Astrocyte of the spinal cord (primary cell): ENCODE measurements at regions not wholly inside any gene's neighbourhood (a gene's known extent, or its start where the extent isn't known, plus 50 kb on each side); places are given as distances from the start of the nearest gene placed in this dataset.

Experiments used
- DNase-seq: peaks from one replicate; pipeline ENCODE4 v3.0.0; 2011; ENCODE audit warnings: low read depth, low spot score
- H3K4me3 ChIP-seq: 2 replicates; pipeline ENCODE4 v1.5.1; 2011; ENCODE audit warnings: low read depth, mild to moderate bottlenecking, low read length, moderate library complexity
- CTCF ChIP-seq: IDR thresholded peaks from 2 replicates; pipeline ENCODE4 v1.5.1; 2012; ENCODE audit warnings: low read depth, mild to moderate bottlenecking, low read length, inconsistent platforms
- in situ Hi-C: cut with HindIII; loops from 2 replicates; pipeline ENCODE4 v1.10.0; 2017; ENCODE audit warnings: low sequenced_read_pairs

DNA sequence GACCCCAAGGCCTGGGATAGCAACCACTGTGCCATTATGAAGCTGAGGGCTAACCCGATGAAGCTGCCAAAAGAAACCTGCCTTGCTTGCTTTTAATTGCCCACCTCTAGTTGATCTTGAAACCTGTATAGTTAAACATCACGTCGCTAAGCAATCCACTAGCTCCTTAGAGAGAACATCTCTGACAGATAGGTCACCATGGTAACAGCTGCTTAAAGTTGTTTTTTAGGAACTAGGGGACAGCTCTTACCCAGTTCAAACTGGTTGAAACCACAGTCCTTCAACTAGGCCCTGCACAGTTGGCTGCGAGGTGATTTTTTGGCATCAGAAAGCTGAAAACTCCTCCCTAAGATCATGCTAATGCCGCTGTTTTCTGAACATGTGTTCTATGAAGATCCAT, 135.7 kb downstream of the EBLN2 start:
- no peak overlapping the region for H3K4me3 ChIP-seq
- TF ChIP-seq CTCF: no peak
- DNase-seq: no peak
- in situ Hi-C loops: no loop called here

GRCh38 chr3:73203101-73203500, 141.6 kb downstream of the EBLN2 start:
- in situ Hi-C loops: no loop called here
- TF ChIP-seq CTCF: no peak
- no peak for DNase-seq

DNA sequence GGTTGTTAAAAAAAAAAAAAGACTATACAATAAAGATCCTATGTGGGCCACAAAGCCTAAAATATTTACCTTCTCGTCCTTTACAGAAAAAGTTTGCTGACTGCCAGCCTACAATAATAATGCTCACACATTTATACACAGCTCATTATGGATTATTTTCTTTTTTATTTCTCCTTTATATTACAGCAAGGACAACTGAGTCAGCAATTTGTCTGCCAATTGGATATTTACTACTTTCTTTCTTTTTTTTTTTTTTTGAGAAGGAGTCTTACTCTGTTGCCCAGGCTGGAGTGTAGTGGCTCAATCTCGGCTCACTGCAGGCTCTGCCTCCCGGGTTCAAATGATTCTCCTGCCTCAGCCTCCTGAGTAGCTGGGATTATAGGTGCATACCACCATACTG, 142.2 kb downstream of the EBLN2 start:
- no peak overlapping the region for H3K4me3 ChIP-seq
- in situ Hi-C loops: no loop called here
- no peak for DNase-seq
- no peak for TF ChIP-seq CTCF

More at GRCh38 chr3:73203101-73203500, 141.6 kb downstream of the EBLN2 start:
- H3K4me3 ChIP-seq: no peak overlapping the region

GRCh38 chr3:73204841-73205240, 143.4 kb downstream of the EBLN2 start:
- in situ Hi-C loops: no loop called here
- TF ChIP-seq CTCF: no peak
- H3K4me3 ChIP-seq: no peak overlapping the region
- no peak for DNase-seq

GRCh38 chr3:73206030-73206429, 144.6 kb downstream of the EBLN2 start:
- TF ChIP-seq CTCF: no peak
- in situ Hi-C loops: no loop called here
- no peak for DNase-seq
- no peak overlapping the region for H3K4me3 ChIP-seq

DNA sequence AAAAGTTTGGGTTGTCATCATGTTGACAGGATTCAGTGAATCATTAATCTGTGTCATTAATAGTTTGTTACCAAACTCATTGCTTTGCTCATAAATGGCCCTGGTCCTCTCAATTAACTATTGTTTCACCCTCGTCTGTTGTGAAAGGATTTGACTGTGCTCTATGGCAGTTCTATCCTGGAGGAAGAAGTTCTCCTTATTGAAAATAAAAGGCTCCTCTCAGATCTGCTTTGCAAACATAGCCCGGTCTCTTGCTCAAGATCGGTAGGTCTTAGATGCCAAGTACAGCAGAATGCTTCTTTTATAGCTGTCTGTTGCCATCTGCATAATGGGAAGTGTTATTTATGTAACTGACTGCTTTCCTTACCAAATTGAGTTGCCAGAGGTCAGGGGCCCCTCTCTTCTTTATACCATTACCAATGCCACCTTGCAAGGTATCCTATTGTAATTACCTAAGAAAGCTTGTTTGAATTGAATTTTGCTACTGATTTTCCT, 146.5 kb downstream of the EBLN2 start:
- no peak overlapping the region for H3K4me3 ChIP-seq
- in situ Hi-C loops: no loop called here
- TF ChIP-seq CTCF: no peak
- no peak for DNase-seq

- in situ Hi-C loops: no loop called here
- H3K4me3 ChIP-seq: no peak overlapping the region
- TF ChIP-seq CTCF: no peak
- no peak for DNase-seq
Measured at GRCh38 chr3:73210759-73211158, 149.3 kb downstream of the EBLN2 start.
